Loucy (cell line): ENCODE measurements at regions not wholly inside any gene's neighbourhood (a gene's known extent, or its start where the extent isn't known, plus 50 kb on each side); places are given as distances from the start of the nearest gene placed in this dataset.

ENCODE experiments used
- EZH2phosphoT487 ChIP-seq: fragments of 200-600 bp; IDR thresholded peaks from 2 replicates; pipeline ENCODE4 v1.6.1; 2018; ENCODE audit warnings: antibody characterized with exemption, mild to moderate bottlenecking, moderate library complexity, borderline replicate concordance
- TF ChIP-seq, protein P1 (sequence below): fragments of 200-600 bp; sonication (generic); conservative IDR thresholded peaks from 2 replicates; pipeline ENCODE4 v1.5.1; 2014; ENCODE audit warnings: mild to moderate bottlenecking, antibody characterized with exemption, low read length

DNA sequence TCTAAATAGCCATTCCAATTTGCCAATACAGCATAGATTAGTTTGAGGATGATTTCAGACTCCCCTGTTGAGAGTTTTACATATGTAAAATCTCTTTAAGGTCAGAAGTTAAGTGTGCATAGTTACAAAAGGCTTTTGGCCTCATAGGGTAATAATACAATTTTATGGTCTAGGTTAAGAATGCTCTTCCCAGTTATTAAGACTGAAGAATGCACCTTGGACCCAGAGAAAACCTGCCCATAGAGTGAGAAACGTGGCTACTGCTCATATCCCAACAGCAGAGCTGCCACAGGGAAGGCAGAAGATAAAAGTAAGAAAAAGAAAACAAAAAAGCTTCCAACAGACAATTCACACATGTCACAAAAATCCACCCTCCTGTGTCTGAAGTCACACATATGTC is 255.9 kb downstream of the LMO4 start:
- TF ChIP-seq, protein P1, sequence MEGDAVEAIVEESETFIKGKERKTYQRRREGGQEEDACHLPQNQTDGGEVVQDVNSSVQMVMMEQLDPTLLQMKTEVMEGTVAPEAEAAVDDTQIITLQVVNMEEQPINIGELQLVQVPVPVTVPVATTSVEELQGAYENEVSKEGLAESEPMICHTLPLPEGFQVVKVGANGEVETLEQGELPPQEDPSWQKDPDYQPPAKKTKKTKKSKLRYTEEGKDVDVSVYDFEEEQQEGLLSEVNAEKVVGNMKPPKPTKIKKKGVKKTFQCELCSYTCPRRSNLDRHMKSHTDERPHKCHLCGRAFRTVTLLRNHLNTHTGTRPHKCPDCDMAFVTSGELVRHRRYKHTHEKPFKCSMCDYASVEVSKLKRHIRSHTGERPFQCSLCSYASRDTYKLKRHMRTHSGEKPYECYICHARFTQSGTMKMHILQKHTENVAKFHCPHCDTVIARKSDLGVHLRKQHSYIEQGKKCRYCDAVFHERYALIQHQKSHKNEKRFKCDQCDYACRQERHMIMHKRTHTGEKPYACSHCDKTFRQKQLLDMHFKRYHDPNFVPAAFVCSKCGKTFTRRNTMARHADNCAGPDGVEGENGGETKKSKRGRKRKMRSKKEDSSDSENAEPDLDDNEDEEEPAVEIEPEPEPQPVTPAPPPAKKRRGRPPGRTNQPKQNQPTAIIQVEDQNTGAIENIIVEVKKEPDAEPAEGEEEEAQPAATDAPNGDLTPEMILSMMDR = no peak
- TF ChIP-seq EZH2phosphoT487 = no peak
